Activated B cell treated with CpG ODN at 0.5 μM for 24 hours (primary cell): ENCODE measurements at regions not wholly inside any gene's neighbourhood (a gene's known extent, or its start where the extent isn't known, plus 50 kb on each side); places are given as distances from the start of the nearest gene placed in this dataset.
"Not testable (repeated sequence)": the region's sequence is repeated elsewhere in the genome, so short reads cannot be mapped to it uniquely, and the experiment has no call there.

Experiments
- ATAC-seq: fragments of 200-7000 bp; cut with Tn5 transposase; one replicate; pipeline ENCODE4 v1.10.0; 2021; ENCODE audit warnings: low read depth, mild to moderate bottlenecking, moderate library complexity
- CTCF ChIA-PET: fragments of 350-600 bp; sonication (Branson Sonifier 250); formaldehyde crosslinking; loops from one replicate; lab custom pipeline; 2021; ENCODE audit warnings: antibody characterized with exemption; lab: Charles Lee
- POLR2A ChIA-PET: fragments of 350-600 bp; sonication (Branson Sonifier 250); formaldehyde crosslinking; loops from one replicate; lab custom pipeline; 2021; ENCODE audit warnings: antibody characterized with exemption; lab: Charles Lee
- DNase-seq: peaks from one replicate; pipeline ENCODE4 v3.0.0; 2022
- H3K27ac Mint-ChIP-seq: one replicate; pipeline ENCODE4 v1.8.0; 2020; ENCODE audit warnings: mixed read lengths
- H3K27me3 Mint-ChIP-seq: one replicate; pipeline ENCODE4 v1.8.0; 2021; ENCODE audit warnings: mixed read lengths
- H3K36me3 Mint-ChIP-seq: one replicate; pipeline ENCODE4 v1.8.0; 2021; ENCODE audit warnings: low read depth, mixed read lengths
- H3K4me1 Mint-ChIP-seq: one replicate; pipeline ENCODE4 v1.8.0; 2021; ENCODE audit warnings: mixed read lengths
- H3K4me3 Mint-ChIP-seq: one replicate; pipeline ENCODE4 v1.8.0; 2020; ENCODE audit warnings: mild to moderate bottlenecking, mixed read lengths
- H3K9me3 Mint-ChIP-seq: one replicate; pipeline ENCODE4 v1.8.0; 2020; ENCODE audit warnings: mixed read lengths
- intact Hi-C: fragments of 100-400 bp; cut with micrococcal nuclease; formaldehyde crosslinking; loops from one replicate; pipeline ENCODE4 v1.15.1; 2024
- TF ChIP-seq, protein P1 (sequence below): fragments of 200-600 bp; IDR thresholded peaks from one replicate; pipeline ENCODE4 v1.8.0; 2022; ENCODE audit warnings: antibody characterized with exemption, mild to moderate bottlenecking

DNA sequence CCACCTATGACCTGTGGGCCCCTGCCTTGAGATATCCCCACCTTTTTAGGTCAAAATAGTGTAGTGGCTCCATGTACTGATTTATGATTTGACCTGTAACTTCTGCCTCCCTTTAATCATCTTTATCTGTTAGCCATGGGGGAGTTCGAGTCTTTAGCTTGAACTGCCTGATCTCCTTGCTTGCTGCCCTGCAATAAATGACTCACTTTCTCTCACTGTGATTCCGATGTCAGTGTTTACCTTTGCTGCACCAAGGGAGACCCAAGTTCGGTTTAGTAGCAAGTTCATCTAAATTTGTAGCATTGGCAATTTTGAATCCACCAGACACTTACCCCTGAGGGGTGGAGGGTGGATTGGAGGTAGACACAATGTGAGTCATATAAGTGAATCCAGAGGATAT, 814.6 kb upstream of the AUTS2 start:
- DNase-seq (no peak), ATAC-seq (no peak)
- Mint-ChIP-seq H3K4me3 (no peak overlapping the region), H3K4me1 (no peaks in the 10 kb centered on the region), H3K9me3 (peaks cover 5% of the 10 kb centered on the region), H3K27ac (no peak overlapping the region), H3K27me3 (no peaks in the 10 kb centered on the region), H3K36me3 (no peaks in the 10 kb centered on the region)
- ChIA-PET POLR2A (no interaction called here), CTCF (no interaction called here)
- TF ChIP-seq, protein P1, sequence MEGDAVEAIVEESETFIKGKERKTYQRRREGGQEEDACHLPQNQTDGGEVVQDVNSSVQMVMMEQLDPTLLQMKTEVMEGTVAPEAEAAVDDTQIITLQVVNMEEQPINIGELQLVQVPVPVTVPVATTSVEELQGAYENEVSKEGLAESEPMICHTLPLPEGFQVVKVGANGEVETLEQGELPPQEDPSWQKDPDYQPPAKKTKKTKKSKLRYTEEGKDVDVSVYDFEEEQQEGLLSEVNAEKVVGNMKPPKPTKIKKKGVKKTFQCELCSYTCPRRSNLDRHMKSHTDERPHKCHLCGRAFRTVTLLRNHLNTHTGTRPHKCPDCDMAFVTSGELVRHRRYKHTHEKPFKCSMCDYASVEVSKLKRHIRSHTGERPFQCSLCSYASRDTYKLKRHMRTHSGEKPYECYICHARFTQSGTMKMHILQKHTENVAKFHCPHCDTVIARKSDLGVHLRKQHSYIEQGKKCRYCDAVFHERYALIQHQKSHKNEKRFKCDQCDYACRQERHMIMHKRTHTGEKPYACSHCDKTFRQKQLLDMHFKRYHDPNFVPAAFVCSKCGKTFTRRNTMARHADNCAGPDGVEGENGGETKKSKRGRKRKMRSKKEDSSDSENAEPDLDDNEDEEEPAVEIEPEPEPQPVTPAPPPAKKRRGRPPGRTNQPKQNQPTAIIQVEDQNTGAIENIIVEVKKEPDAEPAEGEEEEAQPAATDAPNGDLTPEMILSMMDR: no peak
- intact Hi-C loops: no loop called here

DNA sequence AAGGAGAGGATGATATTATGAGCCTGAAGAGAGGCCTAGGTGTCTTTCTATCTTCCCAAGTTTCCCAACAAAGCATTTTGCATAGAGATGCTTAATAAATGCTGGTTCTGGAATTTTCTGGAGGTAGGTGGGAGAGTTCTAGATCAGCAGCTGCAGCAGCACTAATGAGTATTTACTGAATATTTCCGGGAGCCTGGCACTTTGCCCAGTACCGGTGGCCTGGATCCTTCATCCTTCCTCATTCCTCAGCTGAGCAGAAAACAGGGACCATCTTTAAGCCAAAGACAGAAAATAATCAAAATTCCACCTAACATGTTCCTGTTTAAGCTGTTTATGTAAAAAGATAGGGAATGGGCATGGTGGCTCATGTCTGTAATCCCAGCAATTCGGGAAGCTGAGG, 813.2 kb upstream of the AUTS2 start:
- intact Hi-C loops: no loop called here
- CTCF ChIA-PET: no interaction called here
- Mint-ChIP-seq H3K4me1 (no peaks in the 10 kb centered on the region), H3K27ac (no peak overlapping the region), H3K9me3 (peaks cover 5% of the 10 kb centered on the region), H3K4me3 (no peak overlapping the region), H3K27me3 (no peaks in the 10 kb centered on the region), H3K36me3 (no peaks in the 10 kb centered on the region)
- no peak for DNase-seq
- no peak for ATAC-seq
- TF ChIP-seq, protein P1: no peak
- POLR2A ChIA-PET: interaction anchor here (0.7 kb wide), 1 partner anchor 1251 kb away, joined by 6 read pairs; no protein-coding TSS in a partner anchor

DNA sequence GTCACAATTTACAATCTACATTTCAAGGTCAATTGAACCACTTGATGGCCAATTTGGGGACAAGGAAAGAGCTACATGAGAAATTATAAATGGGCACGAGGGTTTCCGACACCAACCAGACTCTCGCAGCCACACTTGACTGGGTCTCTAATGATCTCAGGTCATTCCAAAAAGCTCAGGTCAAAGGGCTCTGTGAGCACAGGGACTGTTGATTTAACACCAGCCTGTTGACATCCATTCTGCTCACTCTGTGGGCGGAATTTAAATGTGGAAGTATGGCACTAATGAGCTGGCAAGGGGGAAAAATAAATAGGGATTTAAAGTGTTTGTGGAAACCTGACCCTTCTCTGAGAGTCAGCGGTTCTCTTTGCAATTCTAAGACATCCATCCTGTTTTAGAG, 810.7 kb upstream of the AUTS2 start:
- no peaks in the 10 kb centered on the region for H3K36me3 Mint-ChIP-seq
- TF ChIP-seq, protein P1: no peak

DNA sequence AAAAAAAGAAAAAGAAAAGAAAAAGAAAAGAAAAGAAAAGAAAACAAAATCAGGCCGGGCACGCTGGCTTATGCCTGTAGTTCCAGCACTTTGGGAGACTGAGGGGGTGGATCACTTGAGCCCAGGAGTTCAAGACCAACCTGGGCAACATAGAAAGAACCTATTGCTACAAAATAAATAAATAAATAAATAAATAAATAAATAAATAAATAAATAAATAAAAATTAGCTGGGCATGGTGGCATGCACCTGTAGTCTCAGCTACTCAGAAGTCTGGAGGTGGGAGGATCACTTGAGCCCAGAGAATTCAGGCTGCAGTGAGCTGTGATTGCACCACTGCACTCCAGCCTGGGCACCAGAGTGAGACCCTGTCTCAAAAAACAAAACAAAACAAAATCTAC, 809.7 kb upstream of the AUTS2 start:
- H3K4me1 Mint-ChIP-seq, H3K27me3 Mint-ChIP-seq, H3K27ac Mint-ChIP-seq, DNase-seq, ATAC-seq, H3K9me3 Mint-ChIP-seq, CTCF ChIA-PET, H3K36me3 Mint-ChIP-seq, POLR2A ChIA-PET, H3K4me3 Mint-ChIP-seq, intact Hi-C loops: not testable (repeated sequence)

More for the DNA sequence above, 810.7 kb upstream of the AUTS2 start:
- ATAC-seq (no peak), DNase-seq (no peak)
- POLR2A ChIA-PET: no interaction called here
- Mint-ChIP-seq H3K4me1 (no peaks in the 10 kb centered on the region), H3K27ac (no peak overlapping the region), H3K9me3 (peaks cover 5% of the 10 kb centered on the region), H3K27me3 (no peaks in the 10 kb centered on the region), H3K4me3 (no peak overlapping the region)
- intact Hi-C loops: no loop called here
- CTCF ChIA-PET: no interaction called here

DNA sequence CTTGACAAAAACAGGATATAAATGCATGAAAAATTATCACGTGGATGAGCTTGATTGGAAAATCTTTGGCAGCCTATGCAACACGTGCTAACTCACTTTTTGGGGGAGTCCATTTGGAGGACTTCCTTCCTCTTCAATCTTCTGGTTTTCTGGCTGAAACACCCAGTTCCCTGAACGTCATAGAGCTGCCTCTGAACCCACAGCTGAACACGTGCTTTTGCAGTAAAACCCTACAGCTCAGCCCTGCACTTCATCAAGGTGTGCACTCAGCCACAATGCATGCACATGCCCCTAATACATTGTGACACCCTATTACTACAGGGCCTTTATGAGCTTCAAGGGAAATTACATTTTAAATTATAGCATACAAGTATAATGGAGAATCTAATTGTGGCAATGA, 808.7 kb upstream of the AUTS2 start:
- Mint-ChIP-seq H3K4me1 (no peaks in the 10 kb centered on the region), H3K4me3 (no peak overlapping the region), H3K9me3 (peaks cover 2% of the 10 kb centered on the region), H3K27ac (no peak overlapping the region), H3K27me3 (no peaks in the 10 kb centered on the region), H3K36me3 (no peaks in the 10 kb centered on the region)
- TF ChIP-seq, protein P1: no peak
- intact Hi-C loops: no loop called here
- ChIA-PET POLR2A (no interaction called here), CTCF (no interaction called here)
- no peak for DNase-seq
- no peak for ATAC-seq

DNA sequence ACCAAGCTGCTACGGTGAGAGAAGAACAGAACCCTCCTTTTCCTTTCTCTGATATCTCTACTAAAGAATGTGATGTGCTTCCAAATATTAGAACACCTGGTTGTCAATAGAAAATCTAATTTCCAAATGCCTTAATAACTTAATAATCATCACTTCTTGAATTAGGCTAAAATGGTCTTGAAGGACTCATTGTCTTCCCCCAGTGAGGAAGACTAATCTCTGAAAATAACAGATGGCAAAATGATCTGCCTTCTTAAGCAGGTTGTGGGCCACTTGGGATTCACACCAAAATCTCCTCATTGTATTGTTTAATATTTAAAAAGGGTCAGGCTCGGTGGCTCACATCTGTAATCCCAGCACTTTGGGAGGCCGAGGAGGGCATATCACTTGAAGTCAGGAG, 805.9 kb upstream of the AUTS2 start:
- CTCF ChIA-PET: no interaction called here
- ATAC-seq (no peak), DNase-seq (no peak)
- intact Hi-C loops: no loop called here
- Mint-ChIP-seq H3K27me3 (no peaks in the 10 kb centered on the region), H3K9me3 (peaks cover 2% of the 10 kb centered on the region), H3K4me1 (no peaks in the 10 kb centered on the region), H3K4me3 (no peak overlapping the region), H3K27ac (no peak overlapping the region), H3K36me3 (no peaks in the 10 kb centered on the region)
- TF ChIP-seq, protein P1: no peak
- POLR2A ChIA-PET: no interaction called here
